Ovary (tissue), 3 donors: ENCODE measurements at regions not wholly inside any gene's neighbourhood (a gene's known extent, or its start where the extent isn't known, plus 50 kb on each side); places are given as distances from the start of the nearest gene placed in this dataset.

Experiments used
- CTCF ChIP-seq, 3 donors: fragments of 450-650 bp in 2 of 3; fragments of 200-600 bp in 1 of 3; IDR thresholded peaks; one replicate each; pipeline versions ENCODE4 v1.5.1 to v1.8.0; 2016 to 2022; ENCODE audit warnings: antibody characterized with exemption in 3 of 3, mild to moderate bottlenecking in 1 of 3
- POLR2A ChIP-seq: fragments of 450-650 bp; IDR thresholded peaks from one replicate; pipeline ENCODE4 v1.6.1; 2017; ENCODE audit warnings: antibody characterized with exemption, mild to moderate bottlenecking, moderate library complexity
- donor health status: DM: no; HTN: no; CAD: no.

- TF ChIP-seq CTCF (IDR thresholded peaks at IDR 0.05): no peak
- no peak for TF ChIP-seq POLR2A
These were observed 322.7 kb downstream of the CRPPA start for GRCh38 chr7:16098585-16099179.
